ENCODE measurements at regions not wholly inside any gene's neighbourhood (a gene's known extent, or its start where the extent isn't known, plus 50 kb on each side); places are given as distances from the start of the nearest gene placed in this dataset.
A peak's percentile ranks its signal among the peaks of the same experiment; 100 is the strongest.

DNA sequence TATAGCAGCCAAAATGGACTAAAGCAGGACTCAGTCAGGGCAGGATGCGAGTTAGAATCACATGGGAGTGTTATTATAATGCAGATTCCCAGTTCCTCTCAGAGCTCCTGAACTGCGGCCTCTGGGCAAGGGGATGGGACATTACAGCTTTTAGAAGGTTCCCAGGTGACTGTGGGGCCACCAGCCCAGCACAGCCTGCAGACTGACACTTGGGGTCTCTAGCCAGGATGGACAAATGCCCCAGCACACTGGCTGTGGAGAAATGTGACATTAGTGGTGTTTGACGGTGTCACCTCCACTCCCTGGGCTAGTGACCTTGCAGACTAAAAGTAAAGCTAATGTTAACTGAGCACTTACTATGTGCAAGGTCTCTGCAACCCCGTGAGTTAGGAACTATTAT, 238.0 kb upstream of the HS6ST1 start:
- Histone ChIP-seq H3K4me1 (ENCODE audit: insufficient read depth, low read length, poor library complexity, severe bottlenecking) (peaks cover 15% of the 10 kb centered on the region), H3K4me3 (ENCODE audit: low read depth, low read length, poor library complexity, severe bottlenecking) (no peak overlapping the region), H3K27ac (ENCODE audit: low read depth, low read length, poor library complexity, severe bottlenecking) (no peak overlapping the region), H3K9me3 (ENCODE audit: low read depth, low read length, poor library complexity, severe bottlenecking) (no peaks in the 10 kb centered on the region), H3K36me3 (ENCODE audit: insufficient read depth, low read length, poor library complexity, severe bottlenecking) (no peaks in the 10 kb centered on the region), H3K27me3 (replicated peaks; ENCODE audit: insufficient read depth, low read depth, low read length, poor library complexity) (no peaks in the 10 kb centered on the region)
- POLR2A ChIA-PET (ENCODE audit: low non-redundant PET): no interaction called here
- CTCF ChIA-PET: no interaction called here
- no peak for TF ChIP-seq EZH2 (IDR thresholded peaks at IDR 0.05; ENCODE audit: borderline replicate concordance, low read depth, low read length, poor library complexity, severe bottlenecking)
- TF ChIP-seq, protein P1, sequence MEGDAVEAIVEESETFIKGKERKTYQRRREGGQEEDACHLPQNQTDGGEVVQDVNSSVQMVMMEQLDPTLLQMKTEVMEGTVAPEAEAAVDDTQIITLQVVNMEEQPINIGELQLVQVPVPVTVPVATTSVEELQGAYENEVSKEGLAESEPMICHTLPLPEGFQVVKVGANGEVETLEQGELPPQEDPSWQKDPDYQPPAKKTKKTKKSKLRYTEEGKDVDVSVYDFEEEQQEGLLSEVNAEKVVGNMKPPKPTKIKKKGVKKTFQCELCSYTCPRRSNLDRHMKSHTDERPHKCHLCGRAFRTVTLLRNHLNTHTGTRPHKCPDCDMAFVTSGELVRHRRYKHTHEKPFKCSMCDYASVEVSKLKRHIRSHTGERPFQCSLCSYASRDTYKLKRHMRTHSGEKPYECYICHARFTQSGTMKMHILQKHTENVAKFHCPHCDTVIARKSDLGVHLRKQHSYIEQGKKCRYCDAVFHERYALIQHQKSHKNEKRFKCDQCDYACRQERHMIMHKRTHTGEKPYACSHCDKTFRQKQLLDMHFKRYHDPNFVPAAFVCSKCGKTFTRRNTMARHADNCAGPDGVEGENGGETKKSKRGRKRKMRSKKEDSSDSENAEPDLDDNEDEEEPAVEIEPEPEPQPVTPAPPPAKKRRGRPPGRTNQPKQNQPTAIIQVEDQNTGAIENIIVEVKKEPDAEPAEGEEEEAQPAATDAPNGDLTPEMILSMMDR (conservative IDR thresholded peaks at IDR 0.05; ENCODE audit: low read depth, low read length): no peak
- intact Hi-C loops (cut with micrococcal nuclease; ENCODE audit: unreplicated experiment): no loop called here
- no peak for DNase-seq (ENCODE audit: low spot score)
- BruUV-seq (replicated peaks): no TSS peak

GRCh38 chr2:128557069-128557468, 238.4 kb upstream of the HS6ST1 start:
- Histone ChIP-seq H3K27me3 (replicated peaks; ENCODE audit: insufficient read depth, low read depth, low read length, poor library complexity) (no peaks in the 10 kb centered on the region), H3K4me1 (ENCODE audit: insufficient read depth, low read length, poor library complexity, severe bottlenecking) (peaks cover 15% of the 10 kb centered on the region), H3K36me3 (ENCODE audit: insufficient read depth, low read length, poor library complexity, severe bottlenecking) (no peaks in the 10 kb centered on the region), H3K9me3 (ENCODE audit: low read depth, low read length, poor library complexity, severe bottlenecking) (no peaks in the 10 kb centered on the region), H3K27ac (ENCODE audit: low read depth, low read length, poor library complexity, severe bottlenecking) (no peak overlapping the region), H3K4me3 (ENCODE audit: low read depth, low read length, poor library complexity, severe bottlenecking) (no peak overlapping the region)
- ChIA-PET POLR2A (ENCODE audit: low non-redundant PET) (no interaction called here), CTCF (no interaction called here)
- BruUV-seq (replicated peaks): no TSS peak
- TF ChIP-seq EZH2 (IDR thresholded peaks at IDR 0.05; ENCODE audit: borderline replicate concordance, low read depth, low read length, poor library complexity, severe bottlenecking): no peak
- TF ChIP-seq, protein P1 (conservative IDR thresholded peaks at IDR 0.05; ENCODE audit: low read depth, low read length): no peak
- intact Hi-C loops (cut with micrococcal nuclease; ENCODE audit: unreplicated experiment): no loop called here
- no peak for DNase-seq (ENCODE audit: low spot score)

- intact Hi-C loops (cut with micrococcal nuclease; ENCODE audit: unreplicated experiment): no loop called here
- BruUV-seq (replicated peaks): no TSS peak
- no peaks in the 10 kb centered on the region for H3K36me3 ChIP-seq (ENCODE audit: insufficient read depth, low read length, poor library complexity, severe bottlenecking)
- no peak overlapping the region for H3K27ac ChIP-seq (ENCODE audit: low read depth, low read length, poor library complexity, severe bottlenecking)
- POLR2A ChIA-PET (ENCODE audit: low non-redundant PET): no interaction called here
- CTCF ChIA-PET: no interaction called here
- H3K9me3 ChIP-seq (ENCODE audit: low read depth, low read length, poor library complexity, severe bottlenecking): no peaks in the 10 kb centered on the region
- H3K4me1 ChIP-seq (ENCODE audit: insufficient read depth, low read length, poor library complexity, severe bottlenecking): peaks cover 15% of the 10 kb centered on the region
- no peaks in the 10 kb centered on the region for H3K27me3 ChIP-seq (replicated peaks; ENCODE audit: insufficient read depth, low read depth, low read length, poor library complexity)
- TF ChIP-seq, protein P1 (conservative IDR thresholded peaks at IDR 0.05; ENCODE audit: low read depth, low read length): no peak
- TF ChIP-seq EZH2 (IDR thresholded peaks at IDR 0.05; ENCODE audit: borderline replicate concordance, low read depth, low read length, poor library complexity, severe bottlenecking): no peak
- DNase-seq (ENCODE audit: low spot score): peak; percentile 45
- no peak overlapping the region for H3K4me3 ChIP-seq (ENCODE audit: low read depth, low read length, poor library complexity, severe bottlenecking)
These were observed 239.2 kb upstream of the HS6ST1 start for GRCh38 chr2:128557831-128558241.

Measured in A673 (cell line).